B cell (primary cell): ENCODE measurements at regions not wholly inside any gene's neighbourhood (a gene's known extent, or its start where the extent isn't known, plus 50 kb on each side); places are given as distances from the start of the nearest gene placed in this dataset.
A peak's percentile ranks its signal among the peaks of the same experiment; 100 is the strongest.

ENCODE experiments used
- ATAC-seq: fragments of 200-7000 bp; cut with Tn5 transposase; one replicate; pipeline ENCODE4 v1.10.0; 2021; ENCODE audit warnings: low read depth, mild to moderate bottlenecking, moderate number of reproducible peaks, moderate library complexity
- CTCF ChIA-PET: fragments of 350-600 bp; sonication (Branson Sonifier 250); formaldehyde crosslinking; loops from one replicate; lab custom pipeline; 2021; ENCODE audit warnings: antibody characterized with exemption, inconsistent platforms; lab: Charles Lee
- POLR2A ChIA-PET: fragments of 350-600 bp; sonication (Branson Sonifier 250); formaldehyde crosslinking; loops from one replicate; lab custom pipeline; 2021; ENCODE audit warnings: antibody characterized with exemption; lab: Charles Lee
- DNase-seq: peaks from one replicate; pipeline ENCODE4 v3.0.0; 2013
- H2AFZ ChIP-seq: 2 replicates; pipeline ENCODE4 v1.6.1; 2012; ENCODE audit warnings: mild to moderate bottlenecking, low read depth, low read length; ENCODE audit not compliant: insufficient read depth, poor library complexity, severe bottlenecking
- H3K27ac ChIP-seq, 2 donors: 1 replicate in 1 of 2; 2 replicates in 1 of 2; pipeline ENCODE4 v1.5.1; 2012 to 2013; ENCODE audit warnings: low read length in 2 of 2, mild to moderate bottlenecking in 2 of 2, moderate library complexity in 1 of 2
- H3K27me3 ChIP-seq, 4 experiments: fragments of 200-600 bp in 1 of 4; sonication (generic) in 1 of 4; replicated peaks in 1 of 4; 1 replicate in 2 of 4; 2 replicates in 2 of 4; pipeline versions ENCODE4 v1.6.1 to v1.7.0; 2013 to 2016; ENCODE audit warnings: low read length in 3 of 4, mild to moderate bottlenecking in 2 of 4, mixed read lengths in 1 of 4, moderate library complexity in 1 of 4; ENCODE audit not compliant: insufficient read depth in 4 of 4, control insufficient read depth in 3 of 4; ENCODE audit errors: control extremely low read depth in 1 of 4
- H3K36me3 ChIP-seq, 2 experiments: replicated peaks in 1 of 2; 1 replicate in 1 of 2; 2 replicates in 1 of 2; pipeline versions ENCODE4 v1.6.1 to v1.7.1; 2013; ENCODE audit warnings: low read length in 1 of 2; ENCODE audit not compliant: insufficient read depth in 2 of 2, control insufficient read depth in 1 of 2; ENCODE audit errors: control extremely low read depth in 1 of 2, extremely low read depth in 1 of 2
- H3K4me1 ChIP-seq, 2 donors: fragments of 200-600 bp in 1 of 2; sonication (generic) in 1 of 2; 1 replicate in 1 of 2; 2 replicates in 1 of 2; pipeline versions ENCODE4 v1.5.1 to v1.6.1; 2013 to 2017; ENCODE audit warnings: low read length in 2 of 2; ENCODE audit not compliant: control insufficient read depth in 2 of 2, insufficient read depth in 2 of 2
- H3K4me2 ChIP-seq: replicated peaks from 2 replicates; pipeline ENCODE3; 2012; ENCODE audit warnings: mild to moderate bottlenecking, low read depth, low read length; ENCODE audit not compliant: poor library complexity, severe bottlenecking
- H3K4me3 ChIP-seq, 5 experiments: fragments of 200-600 bp in 1 of 5; sonication (generic) in 1 of 5; 1 replicate in 3 of 5; 2 replicates in 2 of 5; pipeline versions ENCODE4 v1.5.1 to v1.7.0; 2011 to 2016; ENCODE audit warnings: low read length in 4 of 5, mild to moderate bottlenecking in 4 of 5, low read depth in 2 of 5, control low read depth in 1 of 5, moderate library complexity in 1 of 5; ENCODE audit not compliant: insufficient read depth in 1 of 5; ENCODE audit errors: control extremely low read depth in 1 of 5, extremely low read depth in 1 of 5
- H3K79me2 ChIP-seq: fragments of 200-600 bp; sonication (generic); one replicate; pipeline ENCODE4 v1.6.0; 2016; ENCODE audit warnings: low read length; ENCODE audit not compliant: control insufficient read depth, insufficient read depth
- H3K9ac ChIP-seq: fragments of 200-600 bp; sonication (generic); 2 replicates; pipeline ENCODE4 v1.6.1; 2017; ENCODE audit warnings: mild to moderate bottlenecking, low read length, moderate library complexity
- H3K9me3 ChIP-seq, 3 donors: one replicate each; pipeline versions ENCODE4 v1.6.1 to v1.7.1; 2013; ENCODE audit warnings: low read length in 2 of 3; ENCODE audit not compliant: control insufficient read depth in 2 of 3, insufficient read depth in 1 of 3; ENCODE audit errors: control extremely low read depth in 1 of 3
- H4K20me1 ChIP-seq: 2 replicates; pipeline ENCODE4 v1.6.0; 2012; ENCODE audit warnings: mild to moderate bottlenecking, low read length; ENCODE audit not compliant: insufficient read depth, control insufficient read depth, poor library complexity, severe bottlenecking
- H3K27ac Mint-ChIP-seq: one replicate; pipeline ENCODE4 v1.8.0; 2021; ENCODE audit warnings: mixed read lengths
- H3K27me3 Mint-ChIP-seq: one replicate; pipeline ENCODE4 v1.8.0; 2021; ENCODE audit warnings: mixed read lengths
- H3K4me1 Mint-ChIP-seq: one replicate; pipeline ENCODE4 v1.8.0; 2021; ENCODE audit warnings: mixed read lengths
- H3K4me3 Mint-ChIP-seq: one replicate; pipeline ENCODE4 v1.8.0; 2021; ENCODE audit warnings: mixed read lengths
- H3K9me3 Mint-ChIP-seq: one replicate; pipeline ENCODE4 v1.8.0; 2022; ENCODE audit warnings: mixed read lengths; ENCODE audit not compliant: insufficient read depth
- CTCF ChIP-seq: fragments of 200-600 bp; IDR thresholded peaks from one replicate; pipeline ENCODE4 v1.8.0; 2022; ENCODE audit warnings: antibody characterized with exemption, mild to moderate bottlenecking
- EZH2 ChIP-seq: IDR thresholded peaks from 2 replicates; pipeline ENCODE4 v1.6.1; 2012; ENCODE audit warnings: borderline replicate concordance, low read depth, mild to moderate bottlenecking, moderate library complexity, low read length; ENCODE audit not compliant: insufficient read depth, poor library complexity, severe bottlenecking
- WGBS: methylation state at CpG from one replicate; pipeline ENCODE4 v1.1.5; 2013; ENCODE audit warnings: missing lambda C conversion rate; ENCODE audit not compliant: insufficient coverage; 5-methylcytosine and 5-hydroxymethylcytosine counted together
- intact Hi-C: fragments of 100-400 bp; cut with micrococcal nuclease; formaldehyde crosslinking; loops from one replicate; pipeline ENCODE4 v1.10.0; 2022

- Histone ChIP-seq H3K4me3 (peak overlapping the region in 1 of 5 experiments; percentile 31), H3K9me3 (peaks cover 0 to 9% (median 0%) of the 10 kb centered on the region in 3 donors), H3K79me2 (no peaks in the 10 kb centered on the region), H3K9ac (no peak overlapping the region), H3K4me2 (peak overlapping the region; percentile 55), H3K27me3 (no peaks in the 10 kb centered on the region), H3K36me3 (no peaks in the 10 kb centered on the region), H2AFZ (peak overlapping the region; percentile 43), H4K20me1 (no peaks in the 10 kb centered on the region), H3K27ac (peak overlapping the region; percentile 59 to 82), H3K4me1 (peaks cover 26 to 44% of the 10 kb centered on the region in 2 donors)
- Mint-ChIP-seq H3K4me3 (peak overlapping the region; percentile 55), H3K27ac (peak overlapping the region; percentile 88), H3K27me3 (no peaks in the 10 kb centered on the region), H3K4me1 (peaks cover 47% of the 10 kb centered on the region), H3K9me3 (peaks cover 6% of the 10 kb centered on the region)
- TF ChIP-seq EZH2 (no peak), CTCF (no peak)
- ATAC-seq (peak; percentile 51), DNase-seq (peak; percentile 46)
- POLR2A ChIA-PET = interaction anchor here (1.1 kb wide), 1 partner anchor 459 kb away, joined by 7 read pairs; the partner anchor contains the start of gene MEF2C
- intact Hi-C loops = loop anchor here (2.0 to 5.0 kb wide), 6 partner anchors 17 to 515 kb away; no protein-coding TSS in a partner anchor
- CTCF ChIA-PET = interaction anchor here (0.5 to 2.6 kb wide), 5 partner anchors 12 to 613 kb away, joined by 3 to 10 read pairs (median 5); no protein-coding TSS in a partner anchor
- no CpG with 5 or more reads among the region's 2 CpGs for WGBS
Measured at GRCh38 chr5:89342106-89342876, 459.3 kb upstream of the MEF2C start.

GRCh38 chr5:89338935-89339334 lies 456.0 kb upstream of the MEF2C start:
- Histone ChIP-seq H3K27ac (no peak overlapping the region), H3K79me2 (no peaks in the 10 kb centered on the region), H3K9ac (no peak overlapping the region), H3K4me1 (peaks cover 20 to 35% of the 10 kb centered on the region in 2 donors), H3K4me2 (no peak overlapping the region), H3K4me3 (no peak overlapping the region), H3K9me3 (peaks cover 0 to 5% (median 0%) of the 10 kb centered on the region in 3 donors), H3K36me3 (no peaks in the 10 kb centered on the region), H3K27me3 (no peaks in the 10 kb centered on the region), H2AFZ (no peak overlapping the region), H4K20me1 (no peaks in the 10 kb centered on the region)
- no peak overlapping the region for H3K4me3 Mint-ChIP-seq
- H3K27me3 Mint-ChIP-seq = no peaks in the 10 kb centered on the region
- ATAC-seq (no peak), DNase-seq (no peak)
- peaks cover 30% of the 10 kb centered on the region for H3K4me1 Mint-ChIP-seq
- intact Hi-C loops = no loop called here
- no peak overlapping the region for H3K27ac Mint-ChIP-seq
- WGBS = no CpG with 5 or more reads among the region's 2 CpGs
- no peaks in the 10 kb centered on the region for H3K9me3 Mint-ChIP-seq
- TF ChIP-seq CTCF (no peak), EZH2 (no peak)
- POLR2A ChIA-PET = no interaction called here
- CTCF ChIA-PET = no interaction called here
